Karpas-422 (cell line): ENCODE measurements at regions not wholly inside any gene's neighbourhood (a gene's known extent, or its start where the extent isn't known, plus 50 kb on each side); places are given as distances from the start of the nearest gene placed in this dataset.

Experiments
- DNase-seq: peaks from one replicate; pipeline ENCODE4 v3.0.0-alpha.2; 2015
- H2AFZ ChIP-seq: fragments of 200-600 bp; sonication (generic); 2 replicates; pipeline ENCODE4 v1.6.1; 2014; ENCODE audit warnings: antibody characterized with exemption, low read length, mixed read lengths
- H3K27ac ChIP-seq: fragments of 200-600 bp; sonication (generic); 2 replicates; pipeline ENCODE4 v1.5.1; 2014; ENCODE audit warnings: mild to moderate bottlenecking, low read length, moderate library complexity
- H3K27me3 ChIP-seq: fragments of 200-600 bp; sonication (generic); 2 replicates; pipeline ENCODE4 v1.6.1; 2014; ENCODE audit warnings: low read length, mixed read lengths
- H3K36me3 ChIP-seq: fragments of 200-600 bp; sonication (generic); 2 replicates; pipeline ENCODE4 v1.6.1; 2014; ENCODE audit warnings: low read length, mixed read lengths; ENCODE audit not compliant: insufficient read depth
- H3K4me1 ChIP-seq: fragments of 200-600 bp; sonication (generic); 2 replicates; pipeline ENCODE4 v1.6.1; 2014; ENCODE audit warnings: mild to moderate bottlenecking, low read length, mixed read lengths
- H3K4me2 ChIP-seq: fragments of 200-600 bp; sonication (generic); 2 replicates; pipeline ENCODE4 v1.6.1; 2014; ENCODE audit warnings: low read length, low read depth, mild to moderate bottlenecking; ENCODE audit not compliant: poor library complexity, severe bottlenecking
- H3K4me3 ChIP-seq: fragments of 200-600 bp; sonication (generic); 2 replicates; pipeline ENCODE4 v1.5.1; 2014; ENCODE audit warnings: mild to moderate bottlenecking, antibody characterized with exemption, low read length, mixed read lengths
- H3K79me2 ChIP-seq: fragments of 200-600 bp; sonication (generic); 2 replicates; pipeline ENCODE4 v1.6.1; 2014; ENCODE audit warnings: mild to moderate bottlenecking, low read length, mixed read lengths
- H3K9ac ChIP-seq: fragments of 200-600 bp; sonication (generic); 2 replicates; pipeline ENCODE4 v1.6.0; 2014; ENCODE audit warnings: low read length
- H3K9me2 ChIP-seq: fragments of 200-600 bp; sonication (generic), shearing (Covaris generic); replicated peaks from 2 replicates; pipeline ENCODE4 v1.6.0; 2014; ENCODE audit warnings: mild to moderate bottlenecking, low read length, moderate library complexity; ENCODE audit not compliant: insufficient read depth
- H3K9me3 ChIP-seq: fragments of 300-700, 200-600 bp; sonication (generic); 2 replicates; pipeline ENCODE4 v1.6.1; 2014; ENCODE audit warnings: low read length, mixed read lengths
- H4K20me1 ChIP-seq: fragments of 200-600 bp; sonication (generic); 2 replicates; pipeline ENCODE4 v1.6.1; 2014; ENCODE audit warnings: mild to moderate bottlenecking, antibody characterized with exemption, low read length, low read depth; ENCODE audit not compliant: insufficient read depth

DNA sequence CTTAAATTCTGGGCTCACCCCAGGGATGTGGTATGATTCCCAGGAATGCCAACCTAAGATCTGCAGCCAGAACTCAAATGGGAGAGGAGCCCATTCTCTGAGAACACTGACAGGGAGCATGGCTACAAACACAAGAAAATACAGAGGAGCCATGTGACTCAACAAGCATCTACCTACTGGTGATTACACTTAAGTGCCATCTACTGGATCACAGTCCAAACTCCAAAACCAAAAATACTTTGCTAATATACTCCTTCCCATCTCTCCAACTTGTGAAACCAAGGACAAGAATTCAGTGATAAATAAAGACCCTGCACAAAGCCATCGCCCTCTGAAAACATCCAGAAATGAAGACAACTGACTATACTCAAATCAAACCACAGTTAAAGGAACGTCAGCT, 116.9 kb downstream of the NR4A2 start:
- H3K4me2 ChIP-seq = no peak overlapping the region

GRCh38 chr2:156211318-156211717, 121.2 kb downstream of the NR4A2 start:
- Histone ChIP-seq H2AFZ (no peak overlapping the region), H3K9me3 (peaks cover 14% of the 10 kb centered on the region), H3K4me1 (no peaks in the 10 kb centered on the region), H3K36me3 (no peaks in the 10 kb centered on the region), H3K9me2 (no peaks in the 10 kb centered on the region), H3K4me3 (no peak overlapping the region), H3K4me2 (no peak overlapping the region), H3K9ac (no peak overlapping the region), H3K79me2 (no peaks in the 10 kb centered on the region), H4K20me1 (no peaks in the 10 kb centered on the region), H3K27me3 (no peaks in the 10 kb centered on the region), H3K27ac (no peak overlapping the region)
- no peak for DNase-seq

More for the DNA sequence above, 116.9 kb downstream of the NR4A2 start:
- Histone ChIP-seq H3K79me2 (no peaks in the 10 kb centered on the region), H2AFZ (no peak overlapping the region), H3K9ac (no peak overlapping the region), H3K27ac (no peak overlapping the region), H3K4me1 (no peaks in the 10 kb centered on the region), H3K36me3 (no peaks in the 10 kb centered on the region), H3K9me3 (peaks cover 24% of the 10 kb centered on the region), H3K9me2 (no peaks in the 10 kb centered on the region), H4K20me1 (no peaks in the 10 kb centered on the region), H3K4me3 (no peak overlapping the region), H3K27me3 (no peaks in the 10 kb centered on the region)
- no peak for DNase-seq

DNA sequence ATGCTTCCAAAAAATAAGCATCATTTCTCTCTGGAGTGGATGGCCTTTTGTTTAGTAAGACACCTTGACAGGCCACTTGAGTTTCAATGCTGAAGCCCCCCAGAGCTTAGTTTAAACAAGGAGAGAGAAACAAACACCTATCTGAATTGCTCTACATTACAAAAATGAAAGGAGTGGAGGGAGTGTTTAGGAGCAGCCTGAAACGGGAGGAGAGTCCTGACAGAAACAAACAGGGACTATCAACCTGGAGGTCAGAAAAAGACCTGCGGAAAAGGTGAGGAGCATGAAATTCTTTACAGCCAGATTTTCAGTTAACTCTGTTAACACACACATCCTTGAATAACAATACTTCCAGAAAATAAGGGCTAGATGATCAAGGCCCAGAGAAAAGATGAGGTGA, 126.2 kb downstream of the NR4A2 start:
- H3K79me2 ChIP-seq = no peaks in the 10 kb centered on the region

GRCh38 chr2:156199588-156199987, 132.9 kb downstream of the NR4A2 start:
- H3K79me2 ChIP-seq = no peaks in the 10 kb centered on the region
- H3K27ac ChIP-seq = no peak overlapping the region
- no peaks in the 10 kb centered on the region for H3K27me3 ChIP-seq
- H4K20me1 ChIP-seq = no peaks in the 10 kb centered on the region
- H3K4me2 ChIP-seq = no peak overlapping the region
- no peak overlapping the region for H2AFZ ChIP-seq
- no peak for DNase-seq
- 0 out of 2 replicates have a peak, but pooled peaks cover 6% of the 10 kb centered on the region for H3K9me2 ChIP-seq
- no peak overlapping the region for H3K4me3 ChIP-seq
- no peaks in the 10 kb centered on the region for H3K36me3 ChIP-seq
- no peaks in the 10 kb centered on the region; the same call in 1 of the 2 replicates for H3K9me3 ChIP-seq
- no peak overlapping the region for H3K9ac ChIP-seq
- no peaks in the 10 kb centered on the region for H3K4me1 ChIP-seq

More for the DNA sequence above, 126.2 kb downstream of the NR4A2 start:
- H2AFZ ChIP-seq = no peak overlapping the region
- no peak for DNase-seq
- H3K4me2 ChIP-seq = no peak overlapping the region
- H3K4me1 ChIP-seq = no peaks in the 10 kb centered on the region
- H3K4me3 ChIP-seq = no peak overlapping the region
- H3K27me3 ChIP-seq = no peaks in the 10 kb centered on the region
- H4K20me1 ChIP-seq = no peaks in the 10 kb centered on the region
- no peaks in the 10 kb centered on the region for H3K9me2 ChIP-seq
- H3K9me3 ChIP-seq = no peaks in the 10 kb centered on the region
- H3K27ac ChIP-seq = no peak overlapping the region
- no peak overlapping the region for H3K9ac ChIP-seq
- no peaks in the 10 kb centered on the region for H3K36me3 ChIP-seq

DNA sequence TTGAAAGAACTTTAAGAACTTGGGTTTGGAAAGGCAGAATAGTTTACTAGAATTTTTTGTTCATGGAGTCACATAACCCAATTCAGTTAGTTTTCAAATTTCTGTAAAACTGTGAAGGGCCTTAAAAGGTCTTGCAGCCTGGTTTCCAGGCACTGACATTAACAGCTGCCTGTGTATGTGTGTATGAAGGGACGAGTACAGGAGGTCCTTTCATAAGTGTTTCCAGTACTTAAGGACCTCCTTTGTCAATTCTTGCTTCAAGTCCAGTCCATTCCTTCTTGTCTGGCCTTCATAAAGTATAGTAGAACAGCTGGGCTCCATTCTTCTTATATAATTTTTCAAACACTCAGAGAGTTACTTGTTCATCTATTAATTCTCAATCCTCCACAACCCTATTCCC, 136.5 kb downstream of the NR4A2 start:
- Histone ChIP-seq H3K27ac (no peak overlapping the region), H4K20me1 (no peaks in the 10 kb centered on the region), H3K4me1 (no peaks in the 10 kb centered on the region), H3K9ac (no peak overlapping the region), H3K9me2 (0 out of 2 replicates have a peak, but pooled peaks cover 5% of the 10 kb centered on the region), H3K36me3 (no peaks in the 10 kb centered on the region), H3K9me3 (peaks cover 4% of the 10 kb centered on the region; the same call in 1 of the 2 replicates), H3K4me3 (no peak overlapping the region), H3K79me2 (no peaks in the 10 kb centered on the region), H3K4me2 (no peak overlapping the region), H3K27me3 (no peaks in the 10 kb centered on the region), H2AFZ (no peak overlapping the region)
- DNase-seq = no peak

- Histone ChIP-seq H3K9me2 (no peaks in the 10 kb centered on the region), H4K20me1 (no peaks in the 10 kb centered on the region), H3K79me2 (no peaks in the 10 kb centered on the region), H3K27me3 (no peaks in the 10 kb centered on the region), H3K9ac (no peak overlapping the region), H3K9me3 (peaks cover 4% of the 10 kb centered on the region; the same call in 1 of the 2 replicates), H3K4me1 (no peaks in the 10 kb centered on the region), H3K4me2 (no peak overlapping the region), H3K36me3 (no peaks in the 10 kb centered on the region), H3K4me3 (no peak overlapping the region), H3K27ac (no peak overlapping the region), H2AFZ (no peak overlapping the region)
- DNase-seq = no peak
Measured at GRCh38 chr2:156192468-156192867, 140.1 kb downstream of the NR4A2 start.

- Histone ChIP-seq H3K4me2 (no peak overlapping the region), H3K36me3 (no peaks in the 10 kb centered on the region), H2AFZ (no peak overlapping the region), H3K9me3 (peaks cover 4% of the 10 kb centered on the region; the same call in 1 of the 2 replicates), H3K27ac (no peak overlapping the region), H3K79me2 (no peaks in the 10 kb centered on the region), H3K4me3 (no peak overlapping the region), H3K9me2 (no peaks in the 10 kb centered on the region), H3K4me1 (no peaks in the 10 kb centered on the region), H4K20me1 (no peaks in the 10 kb centered on the region), H3K27me3 (no peaks in the 10 kb centered on the region), H3K9ac (no peak overlapping the region)
- no peak for DNase-seq
Measured at GRCh38 chr2:156191527-156191926, 141.0 kb downstream of the NR4A2 start.

- H3K4me1 ChIP-seq = no peaks in the 10 kb centered on the region
- peaks cover 5% of the 10 kb centered on the region; the same call in 1 of the 2 replicates for H3K9me3 ChIP-seq
- no peaks in the 10 kb centered on the region for H3K27me3 ChIP-seq
- H4K20me1 ChIP-seq = no peaks in the 10 kb centered on the region
- H2AFZ ChIP-seq = no peak overlapping the region
- no peak overlapping the region for H3K9ac ChIP-seq
- no peaks in the 10 kb centered on the region for H3K9me2 ChIP-seq
- DNase-seq = no peak
- H3K4me3 ChIP-seq = no peak overlapping the region
- H3K36me3 ChIP-seq = no peaks in the 10 kb centered on the region
- H3K4me2 ChIP-seq = no peak overlapping the region
- no peaks in the 10 kb centered on the region for H3K79me2 ChIP-seq
- no peak overlapping the region for H3K27ac ChIP-seq
Measured at GRCh38 chr2:156190517-156190916, 142.0 kb downstream of the NR4A2 start.

GRCh38 chr2:156189584-156189983, 142.9 kb downstream of the NR4A2 start:
- Histone ChIP-seq H3K4me1 (no peaks in the 10 kb centered on the region), H3K4me2 (no peak overlapping the region)

More at GRCh38 chr2:156189584-156189983, 142.9 kb downstream of the NR4A2 start:
- DNase-seq = no peak
- H3K9me2 ChIP-seq = no peaks in the 10 kb centered on the region
- peaks cover 7% of the 10 kb centered on the region; the same call in 1 of the 2 replicates for H3K9me3 ChIP-seq
- no peak overlapping the region for H2AFZ ChIP-seq
- H3K36me3 ChIP-seq = no peaks in the 10 kb centered on the region
- H4K20me1 ChIP-seq = no peaks in the 10 kb centered on the region
- H3K79me2 ChIP-seq = no peaks in the 10 kb centered on the region
- no peak overlapping the region for H3K27ac ChIP-seq
- H3K27me3 ChIP-seq = no peaks in the 10 kb centered on the region
- H3K9ac ChIP-seq = no peak overlapping the region
- no peak overlapping the region for H3K4me3 ChIP-seq
